SH-SY5Y (cell line): ENCODE measurements at regions not wholly inside any gene's neighbourhood (a gene's known extent, or its start where the extent isn't known, plus 50 kb on each side); places are given as distances from the start of the nearest gene placed in this dataset.

Experiments
- GATA2 ChIP-seq: IDR thresholded peaks from 2 replicates; pipeline ENCODE4 v1.6.1; 2011; ENCODE audit warnings: mild to moderate bottlenecking, low read depth, low read length
- GATA3 ChIP-seq: IDR thresholded peaks from 2 replicates; pipeline ENCODE4 v1.6.1; 2011; ENCODE audit warnings: low read depth, mild to moderate bottlenecking, low read length, moderate library complexity

DNA sequence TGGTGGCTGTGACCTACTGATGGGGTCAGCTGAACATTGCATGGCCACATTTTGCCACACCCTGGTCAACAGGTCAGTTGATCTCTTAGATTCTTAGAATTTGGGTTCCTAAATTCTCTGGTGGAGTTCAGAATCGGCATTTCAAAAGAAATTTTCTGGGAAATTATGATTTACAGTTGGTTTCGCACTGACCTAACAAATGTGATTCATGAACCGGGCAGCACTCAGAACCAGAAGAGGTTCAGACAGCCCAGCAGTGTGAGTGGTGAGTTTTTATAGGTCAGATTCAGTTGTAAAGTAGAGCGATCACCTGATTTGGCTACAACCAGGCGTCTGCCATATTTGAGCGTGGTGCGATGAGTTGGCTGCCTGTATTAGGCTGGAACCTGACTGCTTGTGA, 163.7 kb upstream of the GAS1 start:
- TF ChIP-seq GATA2, result no peak
- no peak for TF ChIP-seq GATA3
